ENCODE measurements at regions not wholly inside any gene's neighbourhood (a gene's known extent, or its start where the extent isn't known, plus 50 kb on each side); places are given as distances from the start of the nearest gene placed in this dataset.

GRCh38 chr10:132120200-132120599, 54.5 kb downstream of the JAKMIP3 start:
- H3K79me2 ChIP-seq (ENCODE audit: control insufficient read depth, insufficient read depth, low read length, poor library complexity) = no peaks in the 10 kb centered on the region
- no peak overlapping the region for H4K8ac ChIP-seq (ENCODE audit: low read depth, low read length)
- H2BK120ac ChIP-seq (ENCODE audit: insufficient read depth, low read length, poor library complexity) = no peak overlapping the region
- no peak overlapping the region for H3K4me2 ChIP-seq (ENCODE audit: low read length)
- no peak overlapping the region for H2BK12ac ChIP-seq (ENCODE audit: low read length)
- H3K14ac ChIP-seq (ENCODE audit: low read length) = no peak overlapping the region
- no peak for DNase-seq
- no peaks in the 10 kb centered on the region for H3K27me3 ChIP-seq (ENCODE audit: insufficient read depth, low read length)
- H3K9me3 ChIP-seq (ENCODE audit: insufficient read depth, low read depth, low read length) = no peaks in the 10 kb centered on the region
- no CpG with 5 or more reads among the region's 7 CpGs for WGBS (ENCODE audit: extremely low coverage, insufficient coverage, insufficient read length)
- H3K36me3 ChIP-seq (ENCODE audit: control insufficient read depth in 1 of 2, insufficient read depth in 2 of 2, low read length in 2 of 2) = no peaks in the 10 kb centered on the region
- H2BK5ac ChIP-seq (ENCODE audit: low read depth, low read length, poor library complexity) = no peak overlapping the region
- no peaks in the 10 kb centered on the region for H3K4me1 ChIP-seq (ENCODE audit: control insufficient read depth in 1 of 2, insufficient read depth in 2 of 2, low read length in 2 of 2)
- H3K18ac ChIP-seq (ENCODE audit: low read length) = no peak overlapping the region
- no peak overlapping the region for H3K4ac ChIP-seq (ENCODE audit: low read depth, low read length)
- H4K91ac ChIP-seq (ENCODE audit: low read depth, low read length) = no peak overlapping the region
- H3K27ac ChIP-seq (ENCODE audit: low read depth, low read length) = no peak overlapping the region
- H3K9ac ChIP-seq (ENCODE audit: low read length) = no peak overlapping the region
- no peak overlapping the region for H2AFZ ChIP-seq (ENCODE audit: insufficient read depth, low read length, poor library complexity)
- no peak overlapping the region for H4K12ac ChIP-seq (ENCODE audit: low read depth, low read length)
- no peak overlapping the region for H3K23ac ChIP-seq (ENCODE audit: low read length)
- H2AK5ac ChIP-seq (ENCODE audit: low read length) = no peak overlapping the region
- no peaks in the 10 kb centered on the region for H3K79me1 ChIP-seq (ENCODE audit: low read length)
- H3K4me3 ChIP-seq (ENCODE audit: low read depth, low read length) = no peak overlapping the region

- Histone ChIP-seq H3K79me2 (ENCODE audit: control insufficient read depth, insufficient read depth, low read length, poor library complexity) (no peaks in the 10 kb centered on the region), H3K9me3 (ENCODE audit: insufficient read depth, low read depth, low read length) (no peaks in the 10 kb centered on the region), H3K18ac (ENCODE audit: low read length) (no peak overlapping the region), H3K36me3 (ENCODE audit: control insufficient read depth in 1 of 2, insufficient read depth in 2 of 2, low read length in 2 of 2) (no peaks in the 10 kb centered on the region), H2BK120ac (ENCODE audit: insufficient read depth, low read length, poor library complexity) (no peak overlapping the region), H2BK5ac (ENCODE audit: low read depth, low read length, poor library complexity) (no peak overlapping the region), H3K27ac (ENCODE audit: low read depth, low read length) (no peak overlapping the region), H3K4me3 (ENCODE audit: low read depth, low read length) (no peak overlapping the region), H2AFZ (ENCODE audit: insufficient read depth, low read length, poor library complexity) (no peak overlapping the region), H3K14ac (ENCODE audit: low read length) (no peak overlapping the region), H3K23ac (ENCODE audit: low read length) (no peak overlapping the region), H2AK5ac (ENCODE audit: low read length) (no peak overlapping the region), H3K9ac (ENCODE audit: low read length) (no peak overlapping the region), H3K4me1 (ENCODE audit: control insufficient read depth in 1 of 2, insufficient read depth in 2 of 2, low read length in 2 of 2) (no peaks in the 10 kb centered on the region), H3K27me3 (ENCODE audit: insufficient read depth, low read length) (no peaks in the 10 kb centered on the region), H3K79me1 (ENCODE audit: low read length) (no peaks in the 10 kb centered on the region), H4K12ac (ENCODE audit: low read depth, low read length) (no peak overlapping the region), H3K4ac (ENCODE audit: low read depth, low read length) (no peak overlapping the region), H4K8ac (ENCODE audit: low read depth, low read length) (no peak overlapping the region), H2BK12ac (ENCODE audit: low read length) (no peak overlapping the region), H3K4me2 (ENCODE audit: low read length) (no peak overlapping the region), H4K91ac (ENCODE audit: low read depth, low read length) (no peak overlapping the region)
- no peak for DNase-seq
- WGBS (ENCODE audit: extremely low coverage, insufficient coverage, insufficient read length) = no CpG with 5 or more reads among the region's 25 CpGs
These were observed 55.2 kb downstream of the JAKMIP3 start for GRCh38 chr10:132120734-132121510.

- H2BK5ac ChIP-seq (ENCODE audit: low read depth, low read length, poor library complexity) = no peak overlapping the region
- H3K27me3 ChIP-seq (ENCODE audit: insufficient read depth, low read length) = no peaks in the 10 kb centered on the region
- no peak overlapping the region for H4K91ac ChIP-seq (ENCODE audit: low read depth, low read length)
- H3K9me3 ChIP-seq (ENCODE audit: insufficient read depth, low read depth, low read length) = no peaks in the 10 kb centered on the region
- H3K4me2 ChIP-seq (ENCODE audit: low read length) = no peak overlapping the region
- H3K79me2 ChIP-seq (ENCODE audit: control insufficient read depth, insufficient read depth, low read length, poor library complexity) = no peaks in the 10 kb centered on the region
- no peak overlapping the region for H3K18ac ChIP-seq (ENCODE audit: low read length)
- H3K79me1 ChIP-seq (ENCODE audit: low read length) = no peaks in the 10 kb centered on the region
- H2BK12ac ChIP-seq (ENCODE audit: low read length) = no peak overlapping the region
- H2AFZ ChIP-seq (ENCODE audit: insufficient read depth, low read length, poor library complexity) = no peak overlapping the region
- H3K14ac ChIP-seq (ENCODE audit: low read length) = no peak overlapping the region
- H3K4me1 ChIP-seq (ENCODE audit: control insufficient read depth in 1 of 2, insufficient read depth in 2 of 2, low read length in 2 of 2) = no peaks in the 10 kb centered on the region
- H3K27ac ChIP-seq (ENCODE audit: low read depth, low read length) = no peak overlapping the region
- H2BK120ac ChIP-seq (ENCODE audit: insufficient read depth, low read length, poor library complexity) = no peak overlapping the region
- H3K36me3 ChIP-seq (ENCODE audit: control insufficient read depth in 1 of 2, insufficient read depth in 2 of 2, low read length in 2 of 2) = no peaks in the 10 kb centered on the region
- H3K23ac ChIP-seq (ENCODE audit: low read length) = no peak overlapping the region
- H3K4me3 ChIP-seq (ENCODE audit: low read depth, low read length) = no peak overlapping the region
- H4K12ac ChIP-seq (ENCODE audit: low read depth, low read length) = no peak overlapping the region
- no peak for DNase-seq
- no peak overlapping the region for H3K4ac ChIP-seq (ENCODE audit: low read depth, low read length)
- no peak overlapping the region for H3K9ac ChIP-seq (ENCODE audit: low read length)
- no peak overlapping the region for H2AK5ac ChIP-seq (ENCODE audit: low read length)
- no peak overlapping the region for H4K8ac ChIP-seq (ENCODE audit: low read depth, low read length)
- WGBS (ENCODE audit: extremely low coverage, insufficient coverage, insufficient read length) = no CpG with 5 or more reads among the region's 12 CpGs
These were observed 55.7 kb downstream of the JAKMIP3 start for GRCh38 chr10:132121511-132121830.

GRCh38 chr10:132122097-132122861, 56.5 kb downstream of the JAKMIP3 start:
- Histone ChIP-seq H2BK12ac (ENCODE audit: low read length) (no peak overlapping the region), H3K9ac (ENCODE audit: low read length) (no peak overlapping the region), H4K8ac (ENCODE audit: low read depth, low read length) (no peak overlapping the region), H2AFZ (ENCODE audit: insufficient read depth, low read length, poor library complexity) (no peak overlapping the region), H3K9me3 (ENCODE audit: insufficient read depth, low read depth, low read length) (no peaks in the 10 kb centered on the region), H2BK120ac (ENCODE audit: insufficient read depth, low read length, poor library complexity) (no peak overlapping the region), H3K4me2 (ENCODE audit: low read length) (no peak overlapping the region), H3K27me3 (ENCODE audit: insufficient read depth, low read length) (no peaks in the 10 kb centered on the region), H3K36me3 (ENCODE audit: control insufficient read depth in 1 of 2, insufficient read depth in 2 of 2, low read length in 2 of 2) (no peaks in the 10 kb centered on the region), H4K12ac (ENCODE audit: low read depth, low read length) (no peak overlapping the region), H3K4me1 (ENCODE audit: control insufficient read depth in 1 of 2, insufficient read depth in 2 of 2, low read length in 2 of 2) (no peaks in the 10 kb centered on the region), H2AK5ac (ENCODE audit: low read length) (no peak overlapping the region), H3K79me1 (ENCODE audit: low read length) (no peaks in the 10 kb centered on the region), H3K27ac (ENCODE audit: low read depth, low read length) (no peak overlapping the region), H3K79me2 (ENCODE audit: control insufficient read depth, insufficient read depth, low read length, poor library complexity) (no peaks in the 10 kb centered on the region), H3K4me3 (ENCODE audit: low read depth, low read length) (no peak overlapping the region), H3K23ac (ENCODE audit: low read length) (no peak overlapping the region), H4K91ac (ENCODE audit: low read depth, low read length) (no peak overlapping the region), H2BK5ac (ENCODE audit: low read depth, low read length, poor library complexity) (no peak overlapping the region), H3K18ac (ENCODE audit: low read length) (no peak overlapping the region), H3K14ac (ENCODE audit: low read length) (no peak overlapping the region), H3K4ac (ENCODE audit: low read depth, low read length) (no peak overlapping the region)
- WGBS (ENCODE audit: extremely low coverage, insufficient coverage, insufficient read length) = no CpG with 5 or more reads among the region's 20 CpGs
- DNase-seq = no peak
